Spleen (tissue), 11 donors: ENCODE measurements at regions not wholly inside any gene's neighbourhood (a gene's known extent, or its start where the extent isn't known, plus 50 kb on each side); places are given as distances from the start of the nearest gene placed in this dataset.

Experiments
- DNase-seq: peaks from one replicate; pipeline ENCODE4 v3.0.0-alpha.2; 2020
- H3K27ac ChIP-seq, 8 donors: fragments of 200-600 bp; sonication (generic) in 7 of 8; 1 replicate in 4 of 8; 2 replicates in 4 of 8; pipeline versions ENCODE4 v1.5.0 to v1.8.0; 2016 to 2021; ENCODE audit warnings: inconsistent platforms in 4 of 8, mild to moderate bottlenecking in 4 of 8, moderate library complexity in 1 of 8
- H3K27me3 ChIP-seq, 7 donors: fragments of 200-600 bp; sonication (generic) in 6 of 7; replicated peaks in 1 of 7; 1 replicate in 4 of 7; 2 replicates in 3 of 7; pipeline versions ENCODE4 v1.5.0 to v1.8.0; 2016 to 2021; ENCODE audit warnings: inconsistent platforms in 3 of 7, mild to moderate bottlenecking in 1 of 7
- H3K36me3 ChIP-seq, 6 donors: fragments of 200-600 bp; sonication (generic) in 5 of 6; 1 replicate in 4 of 6; 2 replicates in 2 of 6; pipeline versions ENCODE4 v1.5.0 to v1.8.0; 2016 to 2021; ENCODE audit warnings: inconsistent platforms in 2 of 6
- H3K4me1 ChIP-seq, 6 donors: fragments of 200-600 bp; sonication (generic) in 5 of 6; 1 replicate in 3 of 6; 2 replicates in 3 of 6; pipeline versions ENCODE4 v1.5.0 to v1.8.0; 2016 to 2021; ENCODE audit warnings: inconsistent platforms in 3 of 6
- H3K4me3 ChIP-seq, 8 donors: fragments of 200-600 bp; sonication (generic) in 7 of 8; 1 replicate in 4 of 8; 2 replicates in 4 of 8; pipeline versions ENCODE4 v1.5.0 to v1.8.0; 2016 to 2021; ENCODE audit warnings: inconsistent platforms in 4 of 8, mild to moderate bottlenecking in 4 of 8, moderate library complexity in 2 of 8
- H3K9me3 ChIP-seq, 8 donors: fragments of 200-600 bp; sonication (generic) in 7 of 8; 1 replicate in 4 of 8; 2 replicates in 4 of 8; pipeline versions ENCODE4 v1.5.0 to v1.8.0; 2016 to 2021; ENCODE audit warnings: inconsistent platforms in 4 of 8
- CTCF ChIP-seq, 11 experiments: fragments of 200-600 bp in 7 of 11; fragments of 450-650 bp in 4 of 11; sonication (generic) in 4 of 11; IDR thresholded peaks in 8 of 11; conservative IDR thresholded peaks in 3 of 11; 1 replicate in 7 of 11; 2 replicates in 4 of 11; pipeline versions ENCODE4 v1.4.0 to v1.8.0; 2016 to 2021; ENCODE audit warnings: antibody characterized with exemption in 11 of 11, inconsistent platforms in 4 of 11, mild to moderate bottlenecking in 1 of 11
- POLR2A ChIP-seq, 3 donors: fragments of 450-650 bp; IDR thresholded peaks; one replicate each; pipeline ENCODE4 v1.5.1; 2017; ENCODE audit warnings: antibody characterized with exemption in 3 of 3, mild to moderate bottlenecking in 1 of 3
- POLR2AphosphoS5 ChIP-seq, 3 donors: sonication (generic); formaldehyde crosslinking; IDR thresholded peaks; one replicate each; pipeline ENCODE4 v1.5.1; 2017; ENCODE audit warnings: antibody characterized with exemption in 3 of 3
- WGBS, 5 donors: extraction: QIAGEN DNeasy Blood & Tissue Kit in 3 of 5; methylation state at CpG; one replicate each; pipeline versions ENCODE4 v1.1.5 to v1.1.7; 2013 to 2018; 5-methylcytosine and 5-hydroxymethylcytosine counted together
- intact Hi-C: fragments of 100-400 bp; cut with DNase I; formaldehyde crosslinking; loops from one replicate; pipeline ENCODE4 v1.15.0; 2023; ENCODE audit warnings: low total_unique reads
- donor health status: healthy with polysubstance abuse.
- donor health status: DM: no; HTN: no; CAD: no; lungs with moderate emphysema.
- donor health status: DM: no; HTN: no; CAD: no.
- donor health status: Bipolar disorder and iron deficiency.
- donor health status: healthy.
- donor health status: DM: no; HTN: no; CAD: no.
- donor health status: DM: yes; HTN: yes; CAD: no.

- WGBS, 5 donors: 81 to 91% (median 87%) methylated on average over 4 of the region's 4 CpGs
- Histone ChIP-seq H3K27me3 (peaks cover 0 to 5% (median 0%) of the 10 kb centered on the region in 7 donors), H3K4me3 (no peak overlapping the region), H3K27ac (no peak overlapping the region), H3K4me1 (no peaks in the 10 kb centered on the region), H3K36me3 (no peaks in the 10 kb centered on the region), H3K9me3 (no peaks in the 10 kb centered on the region)
- DNase-seq: no peak
- no peak for TF ChIP-seq POLR2A (IDR thresholded peaks at IDR 0.05)
- no peak for TF ChIP-seq CTCF (IDR thresholded peaks at IDR 0.05 in 8 of 11, conservative IDR thresholded peaks at IDR 0.05 in 3 of 11)
- TF ChIP-seq POLR2AphosphoS5 (IDR thresholded peaks at IDR 0.05): no peak
- intact Hi-C loops: no loop called here
These were observed 223.3 kb downstream of the DIRAS2 start for GRCh38 chr9:90419221-90419851.

- no peak for DNase-seq
These were observed 222.4 kb downstream of the DIRAS2 start for GRCh38 chr9:90420211-90420610.

GRCh38 chr9:90420768-90421513 lies 221.7 kb downstream of the DIRAS2 start:
- intact Hi-C loops: no loop called here
- H3K9me3 ChIP-seq: no peaks in the 10 kb centered on the region
- no peak for TF ChIP-seq POLR2AphosphoS5 (IDR thresholded peaks at IDR 0.05)
- no peak for TF ChIP-seq POLR2A (IDR thresholded peaks at IDR 0.05)
- TF ChIP-seq CTCF (IDR thresholded peaks at IDR 0.05 in 8 of 11, conservative IDR thresholded peaks at IDR 0.05 in 3 of 11): no peak
- H3K4me1 ChIP-seq: no peaks in the 10 kb centered on the region
- H3K4me3 ChIP-seq: no peak overlapping the region
- H3K36me3 ChIP-seq: no peaks in the 10 kb centered on the region
- DNase-seq: no peak
- peaks cover 0 to 15% (median 0%) of the 10 kb centered on the region in 7 donors for H3K27me3 ChIP-seq
- H3K27ac ChIP-seq: no peak overlapping the region
- 51 to 86% (median 56%) methylated on average over 8 to 9 of the region's 9 CpGs for WGBS, 5 donors

More at GRCh38 chr9:90420211-90420610, 222.4 kb downstream of the DIRAS2 start:
- H3K36me3 ChIP-seq: no peaks in the 10 kb centered on the region
- 69 to 89% (median 72%) methylated on average over 3 of the region's 3 CpGs for WGBS, 5 donors
- TF ChIP-seq POLR2AphosphoS5 (IDR thresholded peaks at IDR 0.05) (no peak), POLR2A (IDR thresholded peaks at IDR 0.05) (no peak), CTCF (IDR thresholded peaks at IDR 0.05 in 8 of 11, conservative IDR thresholded peaks at IDR 0.05 in 3 of 11) (no peak)
- no peak overlapping the region for H3K27ac ChIP-seq
- H3K27me3 ChIP-seq: peaks cover 0 to 9% (median 0%) of the 10 kb centered on the region in 7 donors
- H3K4me1 ChIP-seq: no peaks in the 10 kb centered on the region
- no peak overlapping the region for H3K4me3 ChIP-seq
- H3K9me3 ChIP-seq: no peaks in the 10 kb centered on the region
- intact Hi-C loops: no loop called here

- intact Hi-C loops: no loop called here
- H3K9me3 ChIP-seq: no peaks in the 10 kb centered on the region
- no peaks in the 10 kb centered on the region for H3K4me1 ChIP-seq
- H3K27ac ChIP-seq: no peak overlapping the region
- peaks cover 0 to 15% (median 0%) of the 10 kb centered on the region in 7 donors for H3K27me3 ChIP-seq
- DNase-seq: no peak
- H3K4me3 ChIP-seq: no peak overlapping the region
- H3K36me3 ChIP-seq: no peaks in the 10 kb centered on the region
- no peak for TF ChIP-seq CTCF (IDR thresholded peaks at IDR 0.05 in 8 of 11, conservative IDR thresholded peaks at IDR 0.05 in 3 of 11)
- TF ChIP-seq POLR2A (IDR thresholded peaks at IDR 0.05): no peak
- no peak for TF ChIP-seq POLR2AphosphoS5 (IDR thresholded peaks at IDR 0.05)
- WGBS, 5 donors: 73 to 83% (median 78%) methylated on average over 3 of the region's 3 CpGs
These were observed 220.8 kb downstream of the DIRAS2 start for GRCh38 chr9:90421786-90422185.
